Thyroid gland (tissue), 4 donors: ENCODE measurements at regions not wholly inside any gene's neighbourhood (a gene's known extent, or its start where the extent isn't known, plus 50 kb on each side); places are given as distances from the start of the nearest gene placed in this dataset.

Experiments
- CTCF ChIP-seq, 6 experiments: fragments of 200-600 bp in 3 of 6; fragments of 450-650 bp in 3 of 6; sonication (generic) in 3 of 6; IDR thresholded peaks; one replicate each; pipeline ENCODE4 v1.5.1; 2016 to 2019; ENCODE audit warnings: antibody characterized with exemption in 6 of 6, mild to moderate bottlenecking in 2 of 6, inconsistent platforms in 1 of 6, moderate library complexity in 1 of 6
- POLR2A ChIP-seq, 2 donors: fragments of 450-650 bp; IDR thresholded peaks; one replicate each; pipeline ENCODE4 v1.6.1; 2017; ENCODE audit warnings: antibody characterized with exemption in 2 of 2, mild to moderate bottlenecking in 2 of 2, moderate library complexity in 1 of 2

GRCh38 chr5:8848366-8848765, 697.5 kb downstream of the SEMA5A start:
- TF ChIP-seq CTCF (IDR thresholded peaks at IDR 0.05) (no peak), POLR2A (IDR thresholded peaks at IDR 0.05) (no peak)
